CD4-positive, alpha-beta T cell treated with Interleukin-12 subunit alpha and Interleukin-12 subunit beta, for 1 hour (primary cell): ENCODE measurements at regions not wholly inside any gene's neighbourhood (a gene's known extent, or its start where the extent isn't known, plus 50 kb on each side); places are given as distances from the start of the nearest gene placed in this dataset.

ENCODE experiments used
- DNase-seq: peaks from one replicate; pipeline ENCODE4 v3.0.0-alpha.2; 2020

DNA sequence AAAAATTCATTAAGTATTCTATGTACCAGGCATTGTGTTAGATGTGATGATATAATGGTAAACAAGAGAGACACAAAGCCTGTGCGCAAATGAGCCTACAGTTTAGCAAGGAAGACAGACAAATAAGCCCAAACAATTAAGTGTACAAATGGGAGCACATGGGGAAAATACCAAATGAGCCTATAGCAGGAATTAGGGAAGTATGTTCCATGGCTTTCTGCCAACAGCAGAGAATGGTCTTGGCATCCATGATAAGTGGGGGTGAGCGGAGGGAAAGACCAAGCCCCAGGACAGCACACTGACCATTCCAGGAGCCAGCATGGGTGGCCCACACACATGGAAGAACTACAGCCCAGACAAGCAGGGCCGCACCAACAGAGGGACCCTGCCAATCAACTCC is 369.7 kb downstream of the DEPDC1B start:
- DNase-seq = no peak

- no peak for DNase-seq
Measured at GRCh38 chr5:60325870-60326269, 374.1 kb downstream of the DEPDC1B start.

DNA sequence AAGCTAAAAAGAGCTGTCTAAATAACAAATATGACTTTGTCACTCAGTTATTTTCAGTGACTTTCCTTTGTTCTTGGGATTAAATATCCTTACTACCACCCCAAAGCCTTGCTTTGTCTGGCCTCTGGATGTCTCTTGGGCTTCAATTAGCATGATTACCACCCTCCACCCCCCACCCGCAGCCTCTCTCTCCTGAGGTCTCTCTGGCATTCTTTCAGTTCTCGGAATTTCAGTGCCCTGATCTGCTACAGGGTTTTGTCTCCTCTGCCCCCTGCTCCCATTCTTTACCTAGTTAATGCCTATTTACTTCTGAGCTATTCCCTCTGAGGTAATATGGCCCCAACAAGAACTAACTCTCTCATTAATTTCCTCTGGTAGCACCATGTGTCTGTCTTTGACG is 376.4 kb downstream of the DEPDC1B start:
- DNase-seq = no peak

DNA sequence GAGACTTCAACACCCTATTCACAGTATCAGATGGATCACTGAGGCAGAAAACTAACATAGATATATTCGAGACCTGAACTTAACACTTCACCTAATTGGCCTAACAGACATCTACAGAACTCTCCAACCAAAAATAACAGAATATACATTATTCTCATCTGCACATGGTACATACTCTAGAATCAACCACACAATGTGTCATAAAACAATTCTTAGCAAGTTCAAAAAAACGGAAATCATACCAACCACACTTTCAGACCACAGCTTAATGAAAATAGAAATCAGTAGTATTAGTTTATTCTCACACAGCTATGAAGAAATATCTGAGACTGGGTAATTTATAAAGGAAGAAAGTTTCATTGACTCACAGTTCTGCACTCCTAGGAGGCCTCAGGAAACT is 387.9 kb downstream of the DEPDC1B start:
- no peak for DNase-seq

DNA sequence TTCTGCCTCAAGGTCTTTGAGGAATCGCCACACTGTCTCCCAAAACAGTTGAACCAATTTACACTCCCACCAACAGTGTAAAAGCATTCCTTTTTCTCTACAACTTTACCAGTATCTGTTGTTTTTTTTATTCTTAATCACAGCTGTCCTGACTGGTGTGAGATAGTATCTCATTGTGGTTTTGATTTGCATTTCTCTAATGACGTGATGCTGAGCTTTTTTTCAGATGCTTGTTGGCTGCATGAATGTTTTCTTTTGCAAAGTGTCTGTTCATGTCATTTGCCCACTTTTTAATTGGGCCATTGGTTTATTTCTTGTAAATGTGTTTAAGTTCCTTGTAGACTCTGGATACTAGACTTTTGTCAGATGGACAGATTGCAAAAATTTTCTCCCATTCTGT is 400.0 kb downstream of the DEPDC1B start:
- DNase-seq = no peak

DNA sequence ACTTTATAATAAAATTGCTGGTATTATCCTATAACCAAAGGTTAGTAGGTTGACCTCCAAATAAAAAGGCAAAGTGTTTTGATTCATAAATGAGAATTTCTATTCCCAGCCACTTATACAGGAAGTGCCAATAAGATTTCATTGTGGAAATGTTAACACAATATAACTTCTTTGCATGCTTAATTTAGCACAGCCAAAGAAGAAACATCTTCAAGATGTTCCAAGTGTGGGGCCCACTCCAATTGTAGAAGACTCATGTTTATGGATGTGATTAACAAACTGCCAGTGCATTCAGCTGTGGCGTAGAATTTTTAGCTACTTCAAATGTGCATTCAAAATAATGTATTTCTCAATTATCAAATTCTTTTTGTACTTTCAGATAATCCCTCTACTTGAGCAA is 402.3 kb downstream of the DEPDC1B start:
- no peak for DNase-seq

GRCh38 chr5:60295423-60295822 is 401.9 kb upstream of the PDE4D start:
- DNase-seq = no peak

- DNase-seq = no peak
Measured at GRCh38 chr5:60293518-60293917, 400.0 kb upstream of the PDE4D start.

- DNase-seq = peak; percentile 3
Measured at GRCh38 chr5:60287174-60287771, 393.7 kb upstream of the PDE4D start.

DNA sequence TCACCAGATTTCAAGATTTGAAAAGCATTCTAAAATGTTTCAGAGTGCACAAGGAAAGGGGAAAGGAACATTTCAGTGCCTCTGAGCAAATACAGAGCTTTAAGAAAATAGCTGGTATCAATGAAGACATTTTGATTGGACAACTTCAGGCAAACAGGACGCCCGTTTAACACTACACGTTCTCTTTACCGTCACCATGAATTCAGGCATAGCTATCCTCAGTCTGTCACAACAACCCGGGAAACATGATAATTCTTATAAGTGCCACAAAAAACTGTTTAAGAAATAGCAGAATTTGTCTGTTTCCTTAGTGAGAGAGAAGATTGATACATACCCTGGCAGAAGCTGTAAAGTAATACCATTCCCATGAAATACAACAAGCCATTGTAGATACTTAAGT is 392.4 kb upstream of the PDE4D start:
- DNase-seq = no peak

GRCh38 chr5:60280943-60281342 is 387.4 kb upstream of the PDE4D start:
- no peak for DNase-seq

GRCh38 chr5:60277941-60278340 is 384.4 kb upstream of the PDE4D start:
- no peak for DNase-seq

DNA sequence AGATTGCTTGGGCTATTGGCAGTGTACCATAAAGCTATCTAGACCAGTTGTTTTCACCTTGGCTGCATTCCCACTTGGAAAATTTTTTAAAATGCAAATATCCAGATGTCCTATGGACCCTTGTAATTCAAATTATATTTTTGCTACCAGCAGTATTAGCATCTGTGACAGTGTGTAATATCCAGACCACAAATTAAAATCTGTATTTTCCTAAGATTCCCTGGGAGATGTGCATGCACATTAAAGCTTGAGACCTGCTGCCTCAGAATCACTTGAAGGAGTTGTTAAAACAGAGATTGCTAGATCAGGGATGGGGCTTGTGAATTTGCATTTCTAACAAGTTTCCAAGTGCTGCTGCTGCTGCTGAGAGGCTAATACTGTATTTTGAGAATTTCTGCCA is 381.2 kb upstream of the PDE4D start:
- no peak for DNase-seq

- no peak for DNase-seq
Measured at GRCh38 chr5:60271517-60271916, 378.0 kb upstream of the PDE4D start.

- DNase-seq = no peak
Measured at GRCh38 chr5:60267907-60268306, 374.4 kb upstream of the PDE4D start.

- no peak for DNase-seq
Measured at GRCh38 chr5:60263346-60263745, 369.8 kb upstream of the PDE4D start.

DNA sequence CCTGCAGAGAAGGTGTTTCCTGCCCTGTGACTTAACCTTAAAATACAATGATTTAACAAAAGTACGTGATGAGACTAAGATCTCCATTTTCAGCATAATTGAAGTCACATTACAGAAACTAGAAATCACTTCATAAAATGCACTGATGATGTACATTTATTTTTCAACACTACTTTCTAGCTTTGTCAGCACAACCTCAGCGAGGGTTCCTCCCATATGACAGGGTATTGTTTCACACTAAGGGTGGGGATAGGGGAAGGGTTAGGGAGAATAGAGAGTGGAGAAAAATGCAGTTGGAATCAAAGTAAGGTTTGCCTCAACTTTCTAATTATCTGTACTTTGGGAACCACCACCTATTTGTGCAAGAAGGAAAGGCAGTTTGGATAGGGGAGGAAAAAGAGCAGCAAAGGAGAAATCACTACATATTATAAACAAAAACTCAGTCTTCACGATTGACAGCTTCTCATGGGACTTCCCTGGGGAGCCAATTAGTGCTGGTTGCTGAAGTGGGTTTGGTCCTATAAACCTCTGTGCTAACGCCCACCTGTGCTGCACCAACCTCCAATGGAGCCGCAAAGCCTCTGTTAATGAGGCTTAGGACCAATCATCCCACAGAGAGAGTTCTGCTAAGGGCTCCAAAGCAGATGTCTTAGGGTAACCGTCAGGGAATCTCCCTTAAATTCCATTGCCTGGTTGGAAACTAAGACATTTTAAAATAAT is 369.2 kb upstream of the PDE4D start:
- DNase-seq = no peak

DNA sequence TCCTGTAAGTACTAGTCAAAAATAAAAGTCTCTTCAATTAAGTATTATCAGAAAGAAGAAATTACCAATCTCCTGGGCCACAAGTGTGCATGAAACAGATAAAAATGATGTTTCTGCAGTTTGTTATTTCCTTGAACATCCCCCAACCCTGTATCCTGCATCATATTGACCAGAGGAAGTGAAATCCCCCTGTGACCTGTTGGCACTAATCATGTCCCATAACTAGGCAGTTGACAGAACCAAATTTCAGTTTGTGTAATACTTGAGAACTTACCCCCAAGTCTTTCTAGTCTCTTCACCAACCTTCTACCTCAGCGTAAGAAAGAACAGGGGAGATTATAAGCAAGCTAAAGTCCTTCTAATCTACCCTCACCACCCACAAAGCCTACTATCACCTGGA is 368.2 kb upstream of the PDE4D start:
- DNase-seq = no peak

GRCh38 chr5:60260658-60261057 is 367.1 kb upstream of the PDE4D start:
- no peak for DNase-seq

DNA sequence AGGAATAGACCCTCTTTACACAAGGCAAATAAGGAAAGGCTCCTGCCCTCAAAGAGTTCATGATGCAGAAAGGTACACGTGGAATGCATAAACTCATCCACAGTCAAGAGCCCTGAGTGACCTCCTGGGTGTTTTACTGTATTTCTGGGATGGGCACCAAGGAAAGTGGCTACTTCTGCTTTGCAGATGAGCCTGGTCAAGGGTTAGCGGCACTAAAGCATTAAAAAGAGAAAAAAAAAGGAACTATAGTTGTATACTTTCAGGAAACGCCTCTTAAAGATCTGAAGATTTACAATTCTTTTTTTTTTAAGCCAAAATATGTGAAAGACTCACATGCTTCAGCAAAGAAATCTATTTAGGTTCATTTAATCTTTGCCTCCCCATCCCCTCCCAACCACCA is 366.2 kb upstream of the PDE4D start:
- no peak for DNase-seq

DNA sequence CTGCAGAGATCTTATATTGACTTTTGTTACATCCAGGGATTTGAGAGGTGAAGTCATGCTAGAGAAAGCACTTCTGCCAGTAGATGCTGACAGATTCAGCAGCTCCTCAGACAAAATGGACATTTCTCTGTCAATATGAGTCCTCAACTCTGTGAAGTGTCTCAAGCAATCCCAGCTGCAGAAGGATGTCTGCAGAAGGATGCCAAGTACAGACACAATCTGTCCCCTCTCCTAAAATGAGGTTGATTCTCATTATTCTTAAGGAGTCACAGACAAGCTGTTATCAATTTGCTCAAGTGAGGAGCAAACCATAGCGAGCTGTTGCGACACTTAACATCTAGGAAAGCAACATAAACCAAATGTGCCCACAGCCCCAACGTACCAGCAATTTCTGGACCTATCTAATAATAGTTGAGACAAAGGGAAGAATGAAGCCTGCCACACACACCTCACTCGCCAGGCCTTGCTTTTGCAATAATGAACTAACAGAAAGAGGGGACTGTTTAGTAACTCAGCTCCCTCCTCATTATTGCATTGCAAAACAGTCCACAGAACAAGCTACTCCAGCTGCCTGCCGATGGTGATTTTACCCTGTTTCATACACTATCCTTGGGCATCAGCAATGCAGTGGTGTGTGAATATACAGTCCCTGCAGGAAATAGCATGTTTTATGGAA is 364.2 kb upstream of the PDE4D start:
- DNase-seq = no peak

- no peak for DNase-seq
Measured at GRCh38 chr5:60256546-60256945, 363.0 kb upstream of the PDE4D start.

DNA sequence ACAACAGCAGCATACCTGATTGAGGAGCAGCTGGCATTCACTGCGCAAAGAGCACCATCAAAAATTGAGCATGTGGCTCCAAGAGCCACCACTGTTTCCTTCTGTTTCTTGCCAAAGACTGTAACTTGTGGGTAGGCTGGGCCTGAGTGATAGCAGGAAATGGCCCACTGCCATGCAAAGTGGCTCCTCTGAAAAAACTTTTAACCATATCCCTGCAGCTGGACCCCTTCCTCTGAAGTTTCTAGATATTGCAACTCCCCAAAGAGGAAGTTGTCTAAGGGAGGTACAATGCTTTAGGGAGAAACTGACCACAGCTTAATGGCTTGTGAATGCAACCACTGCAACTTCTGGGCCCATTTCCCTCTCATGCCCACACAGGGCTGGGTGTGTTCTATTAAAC is 355.4 kb upstream of the PDE4D start:
- peak; percentile 3 for DNase-seq

DNA sequence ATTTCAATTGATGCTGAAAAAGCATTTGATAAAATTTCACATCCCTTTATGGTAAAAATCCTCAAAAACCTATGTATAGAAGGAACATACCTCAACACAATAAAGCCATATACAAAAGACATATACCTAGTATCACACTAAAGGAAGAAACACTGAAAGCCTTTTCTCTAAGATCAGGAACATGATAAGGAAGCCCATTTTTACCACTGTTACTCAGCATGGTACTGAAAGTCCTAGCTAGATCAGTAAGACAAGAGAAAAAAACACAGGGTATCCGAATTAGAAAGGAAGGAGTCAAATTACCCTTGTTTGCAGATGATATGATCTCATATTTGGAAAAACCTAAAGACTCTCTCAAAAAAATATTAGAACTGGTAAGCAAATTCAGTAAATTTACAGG is 350.2 kb upstream of the PDE4D start:
- no peak for DNase-seq
